Mesendoderm (in vitro differentiated cells): ENCODE measurements at regions not wholly inside any gene's neighbourhood (a gene's known extent, or its start where the extent isn't known, plus 50 kb on each side); places are given as distances from the start of the nearest gene placed in this dataset.

Experiments used
- DNase-seq: peaks from one replicate; pipeline ENCODE4 v3.0.0; 2013
- H2AK5ac ChIP-seq: 2 replicates; pipeline ENCODE4 v1.6.1; 2013; ENCODE audit warnings: low read length, inconsistent platforms
- H2BK120ac ChIP-seq: 2 replicates; pipeline ENCODE4 v1.6.1; 2013; ENCODE audit warnings: low read depth, mild to moderate bottlenecking, low read length, moderate library complexity, mixed read lengths
- H2BK15ac ChIP-seq: replicated peaks from 2 replicates; pipeline ENCODE4 v1.6.1; 2013; ENCODE audit warnings: low read depth, mild to moderate bottlenecking, moderate library complexity
- H2BK5ac ChIP-seq: 2 replicates; pipeline ENCODE4 v1.6.1; 2013; ENCODE audit warnings: low read length, inconsistent platforms
- H3K18ac ChIP-seq: 2 replicates; pipeline ENCODE4 v1.6.1; 2013; ENCODE audit warnings: mild to moderate bottlenecking, low read length, mixed read lengths
- H3K23ac ChIP-seq: one replicate; pipeline ENCODE4 v1.6.1; 2013; ENCODE audit warnings: low read length
- H3K27ac ChIP-seq: 2 replicates; pipeline ENCODE4 v1.5.1; 2013; ENCODE audit warnings: low read depth, mild to moderate bottlenecking, inconsistent platforms, low read length, moderate library complexity
- H3K27me3 ChIP-seq: 2 replicates; pipeline ENCODE4 v1.6.1; 2013; ENCODE audit warnings: low read length, control low read depth, mild to moderate bottlenecking, inconsistent platforms; ENCODE audit not compliant: insufficient read depth, poor library complexity
- H3K36me3 ChIP-seq: 2 replicates; pipeline ENCODE4 v1.6.1; 2013; ENCODE audit warnings: low read length, inconsistent platforms; ENCODE audit not compliant: control insufficient read depth, insufficient read depth
- H3K4ac ChIP-seq: one replicate; pipeline ENCODE4 v1.6.1; 2013; ENCODE audit warnings: low read depth, mild to moderate bottlenecking, low read length, moderate library complexity
- H3K4me1 ChIP-seq: 2 replicates; pipeline ENCODE4 v1.6.1; 2013; ENCODE audit warnings: low read depth, low read length, inconsistent platforms; ENCODE audit not compliant: control insufficient read depth
- H3K4me2 ChIP-seq: 2 replicates; pipeline ENCODE4 v1.6.1; 2013; ENCODE audit warnings: low read length
- H3K4me3 ChIP-seq: 2 replicates; pipeline ENCODE4 v1.5.1; 2013; ENCODE audit warnings: mild to moderate bottlenecking, low read length
- H3K56ac ChIP-seq: one replicate; pipeline ENCODE4 v1.6.1; 2013; ENCODE audit warnings: low read length
- H3K79me1 ChIP-seq: 2 replicates; pipeline ENCODE4 v1.6.1; 2013; ENCODE audit warnings: low read length, inconsistent platforms
- H3K79me2 ChIP-seq: 2 replicates; pipeline ENCODE4 v1.6.1; 2013; ENCODE audit warnings: mild to moderate bottlenecking, low read length; ENCODE audit not compliant: control insufficient read depth, insufficient read depth
- H3K9ac ChIP-seq: 2 replicates; pipeline ENCODE4 v1.6.1; 2013; ENCODE audit warnings: low read length, inconsistent platforms
- H4K5ac ChIP-seq: one replicate; pipeline ENCODE4 v1.6.1; 2013; ENCODE audit warnings: low read length
- H4K8ac ChIP-seq: one replicate; pipeline ENCODE4 v1.6.1; 2013; ENCODE audit warnings: low read depth, mild to moderate bottlenecking, control low read depth, low read length, moderate library complexity
- WGBS: extraction: QIAGEN DNeasy Blood & Tissue Kit; methylation state at CpG from one replicate; pipeline ENCODE4 v1.1.7; 2013; ENCODE audit warnings: low lambda C conversion rate, missing lambda C conversion rate; ENCODE audit not compliant: insufficient coverage; ENCODE audit errors: extremely low coverage; 5-methylcytosine and 5-hydroxymethylcytosine counted together

- WGBS: no CpG with 5 or more reads among the region's 1 CpG
- no peak for DNase-seq
- Histone ChIP-seq H3K79me1 (no peaks in the 10 kb centered on the region), H3K23ac (no peak overlapping the region), H3K27me3 (no peaks in the 10 kb centered on the region), H2BK5ac (no peak overlapping the region), H3K4ac (no peak overlapping the region), H3K27ac (no peak overlapping the region), H3K4me2 (no peak overlapping the region), H3K18ac (no peak overlapping the region), H2BK120ac (no peak overlapping the region), H3K4me1 (no peaks in the 10 kb centered on the region), H3K79me2 (no peaks in the 10 kb centered on the region), H3K9ac (no peak overlapping the region), H3K36me3 (no peaks in the 10 kb centered on the region), H4K8ac (no peak overlapping the region), H2AK5ac (no peak overlapping the region), H2BK15ac (no peak overlapping the region), H4K5ac (no peak overlapping the region), H3K56ac (no peak overlapping the region), H3K4me3 (no peak overlapping the region)
These were observed 364.8 kb upstream of the SNX7 start for GRCh38 chr1:98296681-98297080.

GRCh38 chr1:98294127-98294526, 367.4 kb upstream of the SNX7 start:
- DNase-seq: no peak
- Histone ChIP-seq H3K23ac (no peak overlapping the region), H3K27ac (no peak overlapping the region), H2BK120ac (no peak overlapping the region), H3K36me3 (no peaks in the 10 kb centered on the region), H4K8ac (no peak overlapping the region), H3K27me3 (no peaks in the 10 kb centered on the region), H3K18ac (no peak overlapping the region), H3K79me1 (no peaks in the 10 kb centered on the region), H3K56ac (no peak overlapping the region), H3K79me2 (no peaks in the 10 kb centered on the region), H4K5ac (no peak overlapping the region), H2BK15ac (no peak overlapping the region), H3K4ac (no peak overlapping the region), H3K4me2 (no peak overlapping the region), H2AK5ac (no peak overlapping the region), H3K4me3 (no peak overlapping the region), H2BK5ac (no peak overlapping the region), H3K4me1 (no peaks in the 10 kb centered on the region), H3K9ac (no peak overlapping the region)
- WGBS: no CpG with 5 or more reads among the region's 2 CpGs

GRCh38 chr1:98292994-98293393, 368.5 kb upstream of the SNX7 start:
- H3K4me2 ChIP-seq: no peak overlapping the region
- no peak overlapping the region for H2BK5ac ChIP-seq
- H3K18ac ChIP-seq: no peak overlapping the region
- H3K4me3 ChIP-seq: no peak overlapping the region
- no peaks in the 10 kb centered on the region for H3K79me1 ChIP-seq
- no peak overlapping the region for H4K5ac ChIP-seq
- no peaks in the 10 kb centered on the region for H3K4me1 ChIP-seq
- DNase-seq: no peak
- H2AK5ac ChIP-seq: no peak overlapping the region
- H3K23ac ChIP-seq: no peak overlapping the region
- H3K4ac ChIP-seq: no peak overlapping the region
- H3K27me3 ChIP-seq: no peaks in the 10 kb centered on the region
- H2BK120ac ChIP-seq: no peak overlapping the region
- H2BK15ac ChIP-seq: no peak overlapping the region
- H3K27ac ChIP-seq: no peak overlapping the region
- no peaks in the 10 kb centered on the region for H3K36me3 ChIP-seq
- H3K9ac ChIP-seq: no peak overlapping the region
- no peak overlapping the region for H4K8ac ChIP-seq
- no peaks in the 10 kb centered on the region for H3K79me2 ChIP-seq
- H3K56ac ChIP-seq: no peak overlapping the region

GRCh38 chr1:98289311-98289710, 368.5 kb upstream of the DPYD start:
- no peaks in the 10 kb centered on the region for H3K4me1 ChIP-seq
- no peak overlapping the region for H3K18ac ChIP-seq
- H3K23ac ChIP-seq: no peak overlapping the region
- H3K79me2 ChIP-seq: no peaks in the 10 kb centered on the region
- no peak overlapping the region for H2BK120ac ChIP-seq
- H3K56ac ChIP-seq: no peak overlapping the region
- no peak overlapping the region for H2BK15ac ChIP-seq
- 100% methylated on average over 1 of the region's 1 CpG for WGBS
- H3K27ac ChIP-seq: no peak overlapping the region
- no peak for DNase-seq
- H3K36me3 ChIP-seq: no peaks in the 10 kb centered on the region
- H4K8ac ChIP-seq: no peak overlapping the region
- H3K4me3 ChIP-seq: no peak overlapping the region
- no peaks in the 10 kb centered on the region for H3K27me3 ChIP-seq
- H2BK5ac ChIP-seq: no peak overlapping the region
- H2AK5ac ChIP-seq: no peak overlapping the region
- no peak overlapping the region for H3K4me2 ChIP-seq
- no peak overlapping the region for H3K9ac ChIP-seq
- no peak overlapping the region for H3K4ac ChIP-seq
- no peak overlapping the region for H4K5ac ChIP-seq
- no peaks in the 10 kb centered on the region for H3K79me1 ChIP-seq

- H3K56ac ChIP-seq: no peak overlapping the region
- no peaks in the 10 kb centered on the region for H3K79me1 ChIP-seq
- no peak for DNase-seq
- H2AK5ac ChIP-seq: no peak overlapping the region
- no peak overlapping the region for H2BK15ac ChIP-seq
- H3K79me2 ChIP-seq: no peaks in the 10 kb centered on the region
- H3K4me3 ChIP-seq: no peak overlapping the region
- no peak overlapping the region for H2BK120ac ChIP-seq
- H3K9ac ChIP-seq: no peak overlapping the region
- H3K18ac ChIP-seq: no peak overlapping the region
- no peak overlapping the region for H4K5ac ChIP-seq
- no peak overlapping the region for H3K27ac ChIP-seq
- no peaks in the 10 kb centered on the region for H3K36me3 ChIP-seq
- no CpG with 5 or more reads among the region's 2 CpGs for WGBS
- no peak overlapping the region for H3K23ac ChIP-seq
- H3K4me2 ChIP-seq: no peak overlapping the region
- no peaks in the 10 kb centered on the region for H3K27me3 ChIP-seq
- H3K4me1 ChIP-seq: no peaks in the 10 kb centered on the region
- no peak overlapping the region for H2BK5ac ChIP-seq
- H3K4ac ChIP-seq: no peak overlapping the region
- no peak overlapping the region for H4K8ac ChIP-seq
These were observed 367.7 kb upstream of the DPYD start for GRCh38 chr1:98288494-98288893.

- Histone ChIP-seq H3K4me1 (no peaks in the 10 kb centered on the region), H3K27me3 (no peaks in the 10 kb centered on the region), H3K4me3 (no peak overlapping the region), H3K4me2 (no peak overlapping the region), H3K79me2 (no peaks in the 10 kb centered on the region), H3K18ac (no peak overlapping the region), H2AK5ac (no peak overlapping the region), H3K9ac (no peak overlapping the region), H3K27ac (no peak overlapping the region), H3K36me3 (no peaks in the 10 kb centered on the region), H2BK15ac (no peak overlapping the region), H3K79me1 (no peaks in the 10 kb centered on the region), H2BK120ac (no peak overlapping the region), H2BK5ac (no peak overlapping the region), H3K56ac (no peak overlapping the region), H4K5ac (no peak overlapping the region), H4K8ac (no peak overlapping the region), H3K4ac (no peak overlapping the region), H3K23ac (no peak overlapping the region)
- no peak for DNase-seq
- no CpG with 5 or more reads among the region's 2 CpGs for WGBS
These were observed 366.8 kb upstream of the DPYD start for GRCh38 chr1:98287626-98288025.
